HG03039 (cell line): ENCODE measurements at regions not wholly inside any gene's neighbourhood (a gene's known extent, or its start where the extent isn't known, plus 50 kb on each side); places are given as distances from the start of the nearest gene placed in this dataset.

Experiments used
- ATAC-seq: cut with Tn5 transposase; IDR thresholded peaks from one replicate; pipeline ENCODE4 v1.9.1; 2021; ENCODE audit warnings: mild to moderate bottlenecking, moderate library complexity; ENCODE audit not compliant: unreplicated experiment

DNA sequence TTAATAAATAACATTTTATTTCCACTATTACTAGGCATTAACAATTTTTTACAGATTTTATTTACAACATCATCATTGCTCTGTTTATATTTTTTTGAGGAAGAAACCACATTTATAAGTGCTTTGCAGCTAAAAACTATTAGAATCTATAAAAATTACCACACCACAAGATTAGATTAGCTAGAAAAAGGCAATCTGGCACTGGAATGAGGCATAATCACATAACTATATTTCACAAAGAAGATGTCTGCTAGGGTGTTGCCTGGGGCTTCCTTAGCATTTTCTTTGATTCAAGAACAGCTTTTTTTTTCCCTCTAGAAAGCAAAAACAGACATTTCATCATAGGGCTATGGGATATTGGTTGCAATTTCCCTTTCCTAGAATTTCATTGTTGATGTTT lies 2169.2 kb downstream of the MRPL39 start:
- ATAC-seq: no peak

GRCh38 chr21:23402929-23403520 lies 2204.3 kb downstream of the MRPL39 start:
- no peak for ATAC-seq

GRCh38 chr21:23401278-23401677 lies 2206.0 kb downstream of the MRPL39 start:
- no peak for ATAC-seq

DNA sequence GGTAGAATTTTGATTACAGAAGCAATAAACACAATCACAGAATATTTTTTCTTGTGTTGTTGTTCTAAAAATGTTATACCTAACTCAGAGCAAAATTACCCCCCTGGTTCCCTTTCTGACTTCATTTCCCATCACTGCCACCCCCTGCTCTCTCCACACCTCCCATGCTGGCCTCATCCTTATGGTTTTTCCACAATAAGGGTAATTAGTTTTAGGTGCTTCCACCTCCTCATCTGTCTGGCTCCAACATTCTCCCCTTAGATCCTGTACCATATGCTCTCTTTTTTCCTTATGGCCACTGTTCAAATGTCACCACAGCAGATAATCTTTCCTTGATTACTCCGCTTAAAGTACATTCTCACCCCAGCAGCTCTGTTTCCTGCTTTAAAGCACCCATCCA lies 2208.6 kb downstream of the MRPL39 start:
- no peak for ATAC-seq

- ATAC-seq: no peak
Observed at GRCh38 chr21:23394458-23394857, 2212.8 kb downstream of the MRPL39 start.

DNA sequence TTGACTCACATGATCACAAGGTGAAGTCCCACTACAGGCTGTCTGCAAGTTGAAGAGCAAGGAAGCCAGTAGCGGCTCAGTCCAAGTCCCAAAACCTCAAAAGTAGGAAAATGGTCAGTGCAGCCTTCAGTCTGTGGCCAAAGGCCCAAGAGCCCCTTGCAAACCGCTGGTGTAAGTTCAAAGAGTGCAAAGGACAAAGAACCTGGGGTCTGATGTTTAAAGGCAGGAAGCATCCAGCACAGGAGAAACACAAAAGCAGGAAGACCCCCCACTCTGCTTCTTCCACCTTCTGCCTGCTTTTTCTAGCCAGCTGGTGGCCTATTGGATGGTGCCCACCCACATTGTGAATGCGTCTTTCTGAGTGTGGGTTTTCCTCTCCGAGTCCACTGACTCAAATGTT lies 2222.6 kb downstream of the MRPL39 start:
- ATAC-seq: no peak

- ATAC-seq: no peak
Observed at GRCh38 chr21:23374155-23374554, 2233.1 kb downstream of the MRPL39 start.

GRCh38 chr21:23356905-23357304 lies 2250.4 kb downstream of the MRPL39 start:
- ATAC-seq: no peak

GRCh38 chr21:23316190-23316589 lies 2291.1 kb downstream of the MRPL39 start:
- no peak for ATAC-seq

GRCh38 chr21:23308741-23309140 lies 2298.5 kb downstream of the MRPL39 start:
- no peak for ATAC-seq

- no peak for ATAC-seq
Observed at GRCh38 chr21:23307065-23307464, 2300.2 kb downstream of the MRPL39 start.

- ATAC-seq: no peak
Observed at GRCh38 chr21:23292292-23292691, 2294.1 kb downstream of the NCAM2 start.

DNA sequence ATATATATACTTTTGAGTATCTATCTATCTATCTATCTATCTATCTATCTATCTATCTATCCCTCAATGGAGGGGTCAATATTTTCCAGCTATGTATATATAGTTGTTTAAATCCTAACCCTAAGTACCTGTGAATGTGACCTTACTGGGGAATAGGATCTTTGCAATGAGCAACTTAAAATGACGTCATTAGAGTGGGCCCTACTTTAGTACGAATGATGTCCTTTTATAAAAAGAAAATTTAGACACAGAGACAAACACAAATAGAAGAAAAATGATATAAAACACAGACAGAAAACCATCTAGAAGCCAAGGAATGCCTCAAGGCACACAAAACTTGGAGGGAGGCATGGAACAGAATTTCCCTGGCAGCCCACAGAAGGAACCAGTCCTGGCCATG lies 2283.7 kb downstream of the NCAM2 start:
- ATAC-seq: no peak

DNA sequence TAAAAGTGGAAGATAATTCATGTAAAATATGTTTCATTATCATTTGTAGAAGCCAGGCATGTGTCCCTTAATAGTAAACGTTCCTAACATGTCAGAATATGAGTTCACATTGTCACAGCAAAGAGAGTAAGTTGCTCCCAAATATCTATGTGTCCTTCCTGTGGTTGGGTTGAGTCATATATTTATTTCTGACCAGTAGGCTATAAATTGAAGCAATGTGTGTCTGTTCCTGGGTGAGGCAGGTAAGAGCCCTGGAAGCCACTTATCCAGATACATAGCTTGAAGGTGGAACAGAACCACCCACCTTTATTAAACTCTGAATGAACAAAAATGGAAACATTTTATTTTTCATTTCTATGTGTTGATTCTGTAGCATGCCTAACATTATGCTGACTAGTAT lies 2251.6 kb downstream of the NCAM2 start:
- ATAC-seq: no peak

GRCh38 chr21:23247334-23247733 lies 2249.1 kb downstream of the NCAM2 start:
- no peak for ATAC-seq

DNA sequence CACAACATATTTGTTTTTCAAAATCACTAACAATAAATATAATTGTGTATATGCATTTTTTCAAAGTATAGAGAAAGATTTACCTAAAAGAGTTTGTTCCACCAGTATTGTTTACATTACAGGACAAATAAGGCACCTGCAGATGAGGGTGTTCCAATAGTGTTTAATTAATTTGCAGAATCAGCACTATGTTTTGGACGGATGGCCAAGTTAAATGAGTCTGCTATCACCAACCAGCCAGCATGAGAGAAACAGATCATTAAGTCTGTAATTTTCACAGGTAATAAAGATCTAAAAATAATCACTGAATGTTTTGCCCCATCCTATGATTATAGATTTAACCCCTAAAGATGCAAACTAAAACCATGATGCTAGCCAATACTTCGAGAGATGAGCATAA lies 2247.0 kb downstream of the NCAM2 start:
- ATAC-seq: no peak

DNA sequence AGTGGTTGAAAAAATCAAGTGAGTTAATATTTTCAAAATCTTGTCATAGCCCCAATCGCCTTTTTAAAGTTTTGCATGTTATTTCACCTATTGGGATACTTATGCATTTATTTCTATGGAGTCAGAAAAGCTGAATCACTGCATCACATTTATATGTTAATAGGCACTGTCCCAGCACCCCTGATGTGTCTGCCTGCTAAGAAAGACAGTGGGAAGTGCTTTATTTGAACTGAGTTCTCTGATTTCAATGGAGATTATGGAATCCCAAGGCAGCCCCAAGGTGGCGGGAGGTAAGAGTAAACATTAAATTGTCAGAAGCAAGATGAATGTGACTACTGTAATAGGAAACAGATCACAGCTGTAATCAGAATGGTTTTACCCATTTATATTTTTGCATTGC lies 2225.7 kb downstream of the NCAM2 start:
- no peak for ATAC-seq

- ATAC-seq: no peak
Observed at GRCh38 chr21:23218667-23219066, 2220.5 kb downstream of the NCAM2 start.

GRCh38 chr21:23217597-23217996 lies 2219.4 kb downstream of the NCAM2 start:
- ATAC-seq: no peak

DNA sequence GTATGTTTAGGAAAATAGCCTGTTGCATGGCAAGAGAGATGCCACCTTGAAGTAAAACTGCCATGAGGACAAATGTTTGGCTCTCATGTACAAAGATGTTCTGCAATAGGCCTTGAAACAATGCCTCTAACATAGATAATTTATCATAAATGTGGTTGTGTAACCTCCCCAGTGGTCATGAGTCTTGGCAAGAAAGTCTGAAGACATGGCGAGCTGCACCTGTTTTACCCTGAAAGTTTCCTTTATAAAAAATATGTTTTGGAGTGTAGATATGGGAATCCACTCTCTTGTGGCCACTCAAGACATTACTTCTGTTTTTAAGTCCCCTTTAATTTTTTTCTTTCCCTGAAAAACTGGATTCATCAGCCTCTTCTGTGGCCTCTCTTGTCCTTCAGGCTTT lies 2217.1 kb downstream of the NCAM2 start:
- ATAC-seq: no peak
